GM23338 (cell line): ENCODE measurements at regions not wholly inside any gene's neighbourhood (a gene's known extent, or its start where the extent isn't known, plus 50 kb on each side); places are given as distances from the start of the nearest gene placed in this dataset.

Source experiments
- ATAC-seq: fragments of 200-7000 bp; cut with Tn5 transposase; 3 replicates; pipeline ENCODE4 v1.9.1; 2020
- DNase-seq: peaks from one replicate; pipeline ENCODE4 v3.0.0-alpha.2; 2015; ENCODE audit warnings: low spot score
- H2AFZ ChIP-seq: fragments of 200-600 bp; sonication (generic); 2 replicates; pipeline ENCODE4 v1.8.0; 2016; ENCODE audit warnings: antibody characterized with exemption, mild to moderate bottlenecking, moderate library complexity
- H3F3A ChIP-seq: fragments of 200-600 bp; sonication (generic); replicated peaks from 2 replicates; pipeline ENCODE4 v1.8.0; 2017; ENCODE audit warnings: antibody characterized with exemption, mixed run types, low read depth
- H3K27ac ChIP-seq: fragments of 200-600 bp; sonication (generic); 2 replicates; pipeline ENCODE4 v1.6.1; 2016; ENCODE audit warnings: low read depth
- H3K27me3 ChIP-seq: fragments of 200-600 bp; sonication (generic); 2 replicates; pipeline ENCODE4 v1.8.0; 2016; ENCODE audit warnings: mild to moderate bottlenecking, mixed run types, moderate library complexity; ENCODE audit not compliant: insufficient read depth
- H3K36me3 ChIP-seq: fragments of 200-600 bp; sonication (generic); 2 replicates; pipeline ENCODE4 v1.8.0; 2016; ENCODE audit warnings: mild to moderate bottlenecking; ENCODE audit not compliant: insufficient read depth
- H3K4me1 ChIP-seq: fragments of 200-600 bp; sonication (generic); 2 replicates; pipeline ENCODE4 v1.8.0; 2016; ENCODE audit warnings: mild to moderate bottlenecking, moderate library complexity; ENCODE audit not compliant: insufficient read depth
- H3K4me2 ChIP-seq: fragments of 200-600 bp; sonication (generic); 2 replicates; pipeline ENCODE4 v1.7.1; 2017; ENCODE audit warnings: mixed run types
- H3K4me3 ChIP-seq: fragments of 200-600 bp; sonication (generic); 2 replicates; pipeline ENCODE4 v1.6.1; 2016; ENCODE audit warnings: mixed run types
- H3K79me2 ChIP-seq: fragments of 200-600 bp; sonication (generic); replicated peaks from 2 replicates; pipeline ENCODE4 v1.8.0; 2017; ENCODE audit warnings: mild to moderate bottlenecking; ENCODE audit not compliant: insufficient read depth
- H3K9me2 ChIP-seq: fragments of 200-600 bp; sonication (generic); 2 replicates; pipeline ENCODE4 v1.8.0; 2017; ENCODE audit not compliant: insufficient read depth
- H4K20me1 ChIP-seq: fragments of 200-600 bp; sonication (generic); replicated peaks from 2 replicates; pipeline ENCODE4 v1.8.0; 2017; ENCODE audit warnings: mild to moderate bottlenecking; ENCODE audit not compliant: insufficient read depth
- H3K27ac Mint-ChIP-seq: 2 replicates; pipeline ENCODE4 v1.8.0; 2020; ENCODE audit warnings: inconsistent platforms, mild to moderate bottlenecking, moderate library complexity, mixed read lengths
- H3K27me3 Mint-ChIP-seq: 3 replicates; pipeline ENCODE4 v1.8.0; 2022; ENCODE audit warnings: low read depth, mild to moderate bottlenecking, moderate library complexity, mixed read lengths, inconsistent platforms; ENCODE audit not compliant: insufficient read depth, poor library complexity
- H3K36me3 Mint-ChIP-seq: 3 replicates; pipeline ENCODE4 v1.8.0; 2021; ENCODE audit warnings: low read depth, mild to moderate bottlenecking, inconsistent platforms, moderate library complexity, mixed read lengths
- H3K4me1 Mint-ChIP-seq: 3 replicates; pipeline ENCODE4 v1.8.0; 2020; ENCODE audit warnings: mild to moderate bottlenecking, inconsistent platforms, mixed read lengths
- H3K4me3 Mint-ChIP-seq: 3 replicates; pipeline ENCODE4 v1.8.0; 2021; ENCODE audit warnings: moderate library complexity, mild to moderate bottlenecking, inconsistent platforms, mixed read lengths
- H3K9me3 Mint-ChIP-seq: 3 replicates; pipeline ENCODE4 v1.8.0; 2020; ENCODE audit warnings: moderate library complexity, mild to moderate bottlenecking, inconsistent platforms, mixed read lengths
- CREB1 ChIP-seq: fragments of 250-450 bp; sonication (Bioruptor Pico); IDR thresholded peaks from 2 replicates; pipeline ENCODE4 v1.5.0; 2020; ENCODE audit warnings: low read depth, mild to moderate bottlenecking, moderate library complexity
- EZH2 ChIP-seq: fragments of 200-600 bp; sonication (generic); IDR thresholded peaks from one replicate; pipeline ENCODE4 v1.8.0; 2017; ENCODE audit warnings: antibody characterized with exemption, mild to moderate bottlenecking, low read depth; ENCODE audit not compliant: unreplicated experiment
- NANOG ChIP-seq: IDR thresholded peaks from 2 replicates; pipeline ENCODE4 v1.6.1; 2016; ENCODE audit warnings: antibody characterized with exemption, borderline replicate concordance
- POLR2AphosphoS5 ChIP-seq: IDR thresholded peaks from 2 replicates; pipeline ENCODE4 v1.6.1; 2016; ENCODE audit warnings: antibody characterized with exemption, low read depth
- REST ChIP-seq: IDR thresholded peaks from one replicate; pipeline ENCODE4 v1.6.1; 2018; ENCODE audit warnings: antibody characterized with exemption; ENCODE audit not compliant: unreplicated experiment
- STAT1 ChIP-seq: IDR thresholded peaks from one replicate; pipeline ENCODE4 v1.6.1; 2016; ENCODE audit warnings: antibody characterized with exemption; ENCODE audit not compliant: unreplicated experiment
- ZNF462 ChIP-seq: fragments of 250-450 bp; sonication (Bioruptor Pico); IDR thresholded peaks from 2 replicates; pipeline ENCODE4 v1.5.0; 2020; ENCODE audit warnings: mild to moderate bottlenecking, moderate library complexity

GRCh38 chr6:164925681-164926530 is 383.5 kb downstream of the C6orf118 start:
- Histone ChIP-seq H3K79me2 (no peaks in the 10 kb centered on the region), H3K36me3 (no peaks in the 10 kb centered on the region), H3K27me3 (no peaks in the 10 kb centered on the region), H3K4me2 (no peak overlapping the region), H3K4me1 (no peaks in the 10 kb centered on the region), H4K20me1 (no peaks in the 10 kb centered on the region), H3K9me2 (no peaks in the 10 kb centered on the region), H3K4me3 (no peak overlapping the region), H3F3A (no peaks in the 10 kb centered on the region), H3K27ac (no peak overlapping the region), H2AFZ (no peak overlapping the region; the same call in 1 of the 2 replicates)
- ATAC-seq (no peak), DNase-seq (no peak)
- H3K36me3 Mint-ChIP-seq = peaks cover 3% of the 10 kb centered on the region; the same call in 1 of the 3 replicates
- peaks cover 5% of the 10 kb centered on the region; the same call in 2 of the 3 replicates for H3K9me3 Mint-ChIP-seq
- H3K4me1 Mint-ChIP-seq = no peaks in the 10 kb centered on the region
- H3K27ac Mint-ChIP-seq = no peak overlapping the region
- H3K4me3 Mint-ChIP-seq = no peak overlapping the region
- TF ChIP-seq CREB1 (CRISPR knock-in tag) (no peak), EZH2 (no peak), NANOG (no peak), ZNF462 (CRISPR knock-in tag) (no peak)
- no peaks in the 10 kb centered on the region for H3K27me3 Mint-ChIP-seq

GRCh38 chr6:164924674-164925073 is 384.7 kb downstream of the C6orf118 start:
- Mint-ChIP-seq H3K4me3 (no peak overlapping the region), H3K27me3 (no peaks in the 10 kb centered on the region), H3K27ac (no peak overlapping the region), H3K36me3 (no peaks in the 10 kb centered on the region), H3K9me3 (no peaks in the 10 kb centered on the region), H3K4me1 (no peaks in the 10 kb centered on the region)
- DNase-seq (no peak), ATAC-seq (no peak)
- Histone ChIP-seq H3F3A (no peaks in the 10 kb centered on the region), H3K4me2 (no peak overlapping the region), H3K36me3 (no peaks in the 10 kb centered on the region), H3K9me2 (no peaks in the 10 kb centered on the region), H3K79me2 (no peaks in the 10 kb centered on the region), H3K4me3 (no peak overlapping the region), H2AFZ (no peak overlapping the region), H4K20me1 (no peaks in the 10 kb centered on the region), H3K4me1 (no peaks in the 10 kb centered on the region), H3K27ac (no peak overlapping the region), H3K27me3 (no peaks in the 10 kb centered on the region)
- no peak for TF ChIP-seq STAT1
- TF ChIP-seq POLR2AphosphoS5 = no peak
- no peak for TF ChIP-seq REST
